Right atrium auricular region (tissue), 2 donors: ENCODE measurements at regions not wholly inside any gene's neighbourhood (a gene's known extent, or its start where the extent isn't known, plus 50 kb on each side); places are given as distances from the start of the nearest gene placed in this dataset.

Experiments
- DNase-seq: peaks from one replicate; pipeline ENCODE4 v3.0.0-alpha.2; 2019; ENCODE audit warnings: low spot score
- H3K27ac ChIP-seq, 2 donors: fragments of 200-600 bp; sonication (generic); 1 replicate in 1 of 2; 2 replicates in 1 of 2; pipeline ENCODE4 v1.5.1; 2016 to 2019
- H3K27me3 ChIP-seq, 2 donors: fragments of 200-600 bp; sonication (generic); one replicate each; pipeline versions ENCODE4 v1.5.1 to v1.6.0; 2017 to 2019
- H3K36me3 ChIP-seq: fragments of 200-600 bp; sonication (generic); one replicate; pipeline ENCODE4 v1.5.1; 2016
- H3K4me1 ChIP-seq, 2 donors: fragments of 200-600 bp; sonication (generic); one replicate each; pipeline versions ENCODE4 v1.5.1 to v1.6.0; 2017 to 2019
- H3K4me3 ChIP-seq, 2 donors: fragments of 200-600 bp; sonication (generic); 1 replicate in 1 of 2; 2 replicates in 1 of 2; pipeline ENCODE4 v1.5.1; 2017 to 2019; ENCODE audit warnings: mild to moderate bottlenecking in 1 of 2, moderate library complexity in 1 of 2
- H3K9me3 ChIP-seq, 2 donors: fragments of 200-600 bp; sonication (generic); one replicate each; pipeline ENCODE4 v1.5.1; 2019
- CTCF ChIP-seq, 2 donors: fragments of 200-600 bp; sonication (generic); IDR thresholded peaks; one replicate each; pipeline ENCODE4 v1.5.1; 2019; ENCODE audit warnings: antibody characterized with exemption in 2 of 2

GRCh38 chr1:244288663-244289062 is 163.0 kb downstream of the ADSS2 start:
- H3K4me3 ChIP-seq = no peak overlapping the region
- no peaks in the 10 kb centered on the region for H3K27me3 ChIP-seq
- TF ChIP-seq CTCF (IDR thresholded peaks at IDR 0.05) = no peak
- no peaks in the 10 kb centered on the region for H3K36me3 ChIP-seq
- peaks cover 0 to 11% of the 10 kb centered on the region in 2 donors for H3K9me3 ChIP-seq
- H3K4me1 ChIP-seq = no peaks in the 10 kb centered on the region
- no peak overlapping the region for H3K27ac ChIP-seq
- DNase-seq = no peak

- no peak for TF ChIP-seq CTCF (IDR thresholded peaks at IDR 0.05)
- H3K36me3 ChIP-seq = no peaks in the 10 kb centered on the region
- no peak overlapping the region for H3K27ac ChIP-seq
- no peaks in the 10 kb centered on the region for H3K4me1 ChIP-seq
- no peak overlapping the region for H3K4me3 ChIP-seq
- no peak for DNase-seq
- peaks cover 0 to 11% of the 10 kb centered on the region in 2 donors for H3K9me3 ChIP-seq
- no peaks in the 10 kb centered on the region for H3K27me3 ChIP-seq
Measured at GRCh38 chr1:244289991-244290785, 161.5 kb downstream of the ADSS2 start.

GRCh38 chr1:244291236-244292201 is 160.2 kb downstream of the ADSS2 start:
- Histone ChIP-seq H3K27me3 (no peaks in the 10 kb centered on the region), H3K4me3 (no peak overlapping the region), H3K27ac (no peak overlapping the region), H3K9me3 (peaks cover 0 to 11% of the 10 kb centered on the region in 2 donors), H3K4me1 (no peaks in the 10 kb centered on the region), H3K36me3 (no peaks in the 10 kb centered on the region)
- TF ChIP-seq CTCF (IDR thresholded peaks at IDR 0.05) = no peak
- no peak for DNase-seq

GRCh38 chr1:244294599-244295224 is 157.0 kb downstream of the ADSS2 start:
- DNase-seq = no peak
- no peaks in the 10 kb centered on the region for H3K36me3 ChIP-seq
- H3K9me3 ChIP-seq = no peaks in the 10 kb centered on the region
- no peak for TF ChIP-seq CTCF (IDR thresholded peaks at IDR 0.05)
- H3K4me3 ChIP-seq = no peak overlapping the region
- no peaks in the 10 kb centered on the region for H3K27me3 ChIP-seq
- no peak overlapping the region for H3K27ac ChIP-seq
- H3K4me1 ChIP-seq = no peaks in the 10 kb centered on the region

- H3K4me3 ChIP-seq = no peak overlapping the region
- H3K9me3 ChIP-seq = no peaks in the 10 kb centered on the region
- DNase-seq = no peak
- TF ChIP-seq CTCF (IDR thresholded peaks at IDR 0.05) = no peak
- H3K36me3 ChIP-seq = no peaks in the 10 kb centered on the region
- no peaks in the 10 kb centered on the region for H3K4me1 ChIP-seq
- no peak overlapping the region for H3K27ac ChIP-seq
- no peaks in the 10 kb centered on the region for H3K27me3 ChIP-seq
Measured at GRCh38 chr1:244296003-244296402, 155.7 kb downstream of the ADSS2 start.
